ENCODE measurements at regions not wholly inside any gene's neighbourhood (a gene's known extent, or its start where the extent isn't known, plus 50 kb on each side); places are given as distances from the start of the nearest gene placed in this dataset.

GRCh38 chr6:47126647-47127391 is 84.7 kb upstream of the ADGRF1 start:
- H3K4me3 ChIP-seq (ENCODE audit: low read depth, low read length): no peak overlapping the region
- TF ChIP-seq CTCF (IDR thresholded peaks at IDR 0.05; ENCODE audit: borderline replicate concordance, insufficient read depth, low read depth, low read length): no peak

GRCh38 chr6:47118611-47119010 is 76.5 kb upstream of the ADGRF1 start:
- H3K4me3 ChIP-seq (ENCODE audit: low read depth, low read length): no peak overlapping the region
- no peak for TF ChIP-seq CTCF (IDR thresholded peaks at IDR 0.05; ENCODE audit: borderline replicate concordance, insufficient read depth, low read depth, low read length)

- H3K4me3 ChIP-seq (ENCODE audit: low read depth, low read length): no peak overlapping the region
- TF ChIP-seq CTCF (IDR thresholded peaks at IDR 0.05; ENCODE audit: borderline replicate concordance, insufficient read depth, low read depth, low read length): no peak
Observed at GRCh38 chr6:47117314-47117713, 75.2 kb upstream of the ADGRF1 start.

DNA sequence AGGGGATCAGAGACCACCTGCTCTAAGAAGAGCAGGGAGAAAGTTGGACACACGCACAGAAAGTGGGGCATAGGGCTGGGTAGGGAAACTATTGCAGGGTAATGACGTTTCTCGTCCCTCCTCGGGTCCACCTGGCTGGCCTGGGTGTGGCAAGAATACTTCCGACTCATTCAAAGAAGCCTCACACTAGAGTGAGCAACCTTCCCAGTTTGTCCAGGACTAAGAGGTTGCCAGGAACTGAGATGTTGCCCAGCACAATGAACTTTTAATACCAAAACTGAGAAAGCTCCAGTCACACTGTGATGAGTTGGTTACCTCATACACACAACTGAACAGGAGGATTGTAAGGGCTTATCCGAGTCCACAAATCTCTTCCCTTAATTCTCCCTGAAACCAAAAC is 74.5 kb upstream of the ADGRF1 start:
- TF ChIP-seq CTCF (IDR thresholded peaks at IDR 0.05; ENCODE audit: borderline replicate concordance, insufficient read depth, low read depth, low read length): no peak
- no peak overlapping the region for H3K4me3 ChIP-seq (ENCODE audit: low read depth, low read length)

DNA sequence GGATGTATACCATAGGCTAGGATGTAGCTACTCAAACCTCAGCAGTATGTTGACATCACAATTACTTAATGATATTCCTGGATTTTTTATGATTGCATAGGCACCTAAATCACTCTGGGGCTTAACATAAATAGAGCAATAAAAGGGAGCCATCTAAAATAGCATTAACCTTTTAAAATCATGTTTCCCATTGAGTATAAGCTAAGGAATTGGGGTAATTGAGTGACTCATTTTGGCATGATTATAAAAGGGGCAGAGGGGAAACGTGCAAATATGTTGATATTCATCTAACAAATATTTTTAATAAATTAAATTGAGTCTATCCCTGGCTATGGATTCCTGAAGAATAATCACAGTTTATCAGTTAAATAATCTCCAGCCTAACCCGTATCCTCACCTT is 74.0 kb upstream of the ADGRF1 start:
- TF ChIP-seq CTCF (IDR thresholded peaks at IDR 0.05; ENCODE audit: borderline replicate concordance, insufficient read depth, low read depth, low read length): no peak
- no peak overlapping the region for H3K4me3 ChIP-seq (ENCODE audit: low read depth, low read length)

- no peak overlapping the region for H3K4me3 ChIP-seq (ENCODE audit: low read depth, low read length)
- no peak for TF ChIP-seq CTCF (IDR thresholded peaks at IDR 0.05; ENCODE audit: borderline replicate concordance, insufficient read depth, low read depth, low read length)
Observed at GRCh38 chr6:47114460-47114859, 72.3 kb upstream of the ADGRF1 start.

DNA sequence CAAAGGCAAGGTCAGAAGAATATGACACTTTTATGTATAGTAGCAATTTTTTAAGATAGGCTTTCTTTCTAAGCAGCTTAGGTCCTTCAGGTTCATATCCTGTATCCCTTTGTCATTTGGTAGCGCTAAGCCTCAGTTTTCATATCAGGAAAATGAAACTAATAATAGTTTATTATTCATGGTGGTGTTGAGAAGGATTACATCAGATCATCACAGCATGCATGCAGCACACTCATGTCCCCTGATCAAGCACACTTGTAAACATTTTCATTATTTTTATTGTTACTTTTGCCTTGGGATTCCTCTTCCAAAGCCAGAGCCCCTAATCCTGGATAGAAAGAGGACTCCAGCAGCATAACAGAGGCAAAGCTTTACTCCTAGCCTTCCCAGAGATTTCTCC is 70.2 kb upstream of the ADGRF1 start:
- TF ChIP-seq CTCF (IDR thresholded peaks at IDR 0.05; ENCODE audit: borderline replicate concordance, insufficient read depth, low read depth, low read length): no peak
- H3K4me3 ChIP-seq (ENCODE audit: low read depth, low read length): no peak overlapping the region
